ENCODE measurements at regions not wholly inside any gene's neighbourhood (a gene's known extent, or its start where the extent isn't known, plus 50 kb on each side); places are given as distances from the start of the nearest gene placed in this dataset.

DNA sequence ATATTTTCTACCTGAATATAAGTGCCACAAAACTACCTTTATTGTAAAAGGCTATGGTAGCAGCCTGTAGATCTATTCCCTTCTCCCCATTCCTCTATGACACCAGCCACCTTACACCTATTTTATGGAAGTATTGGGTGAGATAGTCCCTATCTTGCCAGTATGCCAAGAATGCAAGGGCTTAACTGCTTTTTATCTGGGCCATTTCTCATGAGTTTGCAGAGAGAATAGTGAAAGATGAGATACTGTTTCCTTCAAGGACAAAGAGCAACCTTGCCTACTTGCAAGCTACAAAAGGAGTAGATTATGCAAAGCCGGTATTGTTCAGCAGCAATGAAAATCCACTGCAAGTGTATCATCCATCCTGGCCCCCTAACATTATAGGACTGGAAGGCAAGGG lies 1775.6 kb upstream of the SEL1L start:
- no peak overlapping the region for H3K27ac ChIP-seq
- TF ChIP-seq EZH2 (IDR thresholded peaks at IDR 0.05; ENCODE audit: borderline replicate concordance) (no peak), EZH2phosphoT487 (IDR thresholded peaks at IDR 0.05; ENCODE audit: low read depth, severe bottlenecking, unreplicated experiment) (no peak)
- TF ChIP-seq, protein P1, sequence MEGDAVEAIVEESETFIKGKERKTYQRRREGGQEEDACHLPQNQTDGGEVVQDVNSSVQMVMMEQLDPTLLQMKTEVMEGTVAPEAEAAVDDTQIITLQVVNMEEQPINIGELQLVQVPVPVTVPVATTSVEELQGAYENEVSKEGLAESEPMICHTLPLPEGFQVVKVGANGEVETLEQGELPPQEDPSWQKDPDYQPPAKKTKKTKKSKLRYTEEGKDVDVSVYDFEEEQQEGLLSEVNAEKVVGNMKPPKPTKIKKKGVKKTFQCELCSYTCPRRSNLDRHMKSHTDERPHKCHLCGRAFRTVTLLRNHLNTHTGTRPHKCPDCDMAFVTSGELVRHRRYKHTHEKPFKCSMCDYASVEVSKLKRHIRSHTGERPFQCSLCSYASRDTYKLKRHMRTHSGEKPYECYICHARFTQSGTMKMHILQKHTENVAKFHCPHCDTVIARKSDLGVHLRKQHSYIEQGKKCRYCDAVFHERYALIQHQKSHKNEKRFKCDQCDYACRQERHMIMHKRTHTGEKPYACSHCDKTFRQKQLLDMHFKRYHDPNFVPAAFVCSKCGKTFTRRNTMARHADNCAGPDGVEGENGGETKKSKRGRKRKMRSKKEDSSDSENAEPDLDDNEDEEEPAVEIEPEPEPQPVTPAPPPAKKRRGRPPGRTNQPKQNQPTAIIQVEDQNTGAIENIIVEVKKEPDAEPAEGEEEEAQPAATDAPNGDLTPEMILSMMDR (IDR thresholded peaks at IDR 0.05; ENCODE audit: poor library complexity): no peak
- H3K4me3 ChIP-seq: no peak overlapping the region
- no peak overlapping the region for H3K4me2 ChIP-seq
- no peaks in the 10 kb centered on the region for H3K27me3 ChIP-seq
- WGBS (ENCODE audit: low lambda C conversion rate, missing lambda C conversion rate): 80% methylated on average over 1 of the region's 1 CpG
- DNase-seq (ENCODE audit: low spot score): no peak
- H3K36me3 ChIP-seq (replicated peaks; ENCODE audit: insufficient read depth, low read depth): no peaks in the 10 kb centered on the region
- no peaks in the 10 kb centered on the region for H3K79me2 ChIP-seq
- no peak overlapping the region for H2AFZ ChIP-seq
- no peaks in the 10 kb centered on the region for H3K9me3 ChIP-seq (ENCODE audit: low read depth)
- no peaks in the 10 kb centered on the region for H3K4me1 ChIP-seq (ENCODE audit: insufficient read depth)
- H4K20me1 ChIP-seq (ENCODE audit: insufficient read depth, poor library complexity, severe bottlenecking): no peaks in the 10 kb centered on the region
- no peaks in the 10 kb centered on the region for H3K9me2 ChIP-seq (replicated peaks; ENCODE audit: insufficient read depth)

- H3K4me2 ChIP-seq: no peak overlapping the region
- 51% methylated on average over 3 of the region's 3 CpGs for WGBS (ENCODE audit: low lambda C conversion rate, missing lambda C conversion rate)
- no peaks in the 10 kb centered on the region for H3K4me1 ChIP-seq (ENCODE audit: insufficient read depth)
- no peak overlapping the region for H3K27ac ChIP-seq
- H3K79me2 ChIP-seq: no peaks in the 10 kb centered on the region
- no peaks in the 10 kb centered on the region for H3K36me3 ChIP-seq (replicated peaks; ENCODE audit: insufficient read depth, low read depth)
- TF ChIP-seq EZH2phosphoT487 (IDR thresholded peaks at IDR 0.05; ENCODE audit: low read depth, severe bottlenecking, unreplicated experiment): no peak
- TF ChIP-seq, protein P1 (IDR thresholded peaks at IDR 0.05; ENCODE audit: poor library complexity): no peak
- no peak for TF ChIP-seq EZH2 (IDR thresholded peaks at IDR 0.05; ENCODE audit: borderline replicate concordance)
- no peak for DNase-seq (ENCODE audit: low spot score)
- no peaks in the 10 kb centered on the region for H3K9me2 ChIP-seq (replicated peaks; ENCODE audit: insufficient read depth)
- H3K27me3 ChIP-seq: no peaks in the 10 kb centered on the region
- no peak overlapping the region for H3K4me3 ChIP-seq
- H3K9me3 ChIP-seq (ENCODE audit: low read depth): no peaks in the 10 kb centered on the region
- no peaks in the 10 kb centered on the region for H4K20me1 ChIP-seq (ENCODE audit: insufficient read depth, poor library complexity, severe bottlenecking)
- H2AFZ ChIP-seq: no peak overlapping the region
Observed at GRCh38 chr14:83309833-83310232, 1776.2 kb upstream of the SEL1L start.

- Histone ChIP-seq H3K27ac (no peak overlapping the region), H3K4me2 (no peak overlapping the region), H3K4me3 (no peak overlapping the region), H3K36me3 (replicated peaks; ENCODE audit: insufficient read depth, low read depth) (no peaks in the 10 kb centered on the region), H3K27me3 (no peaks in the 10 kb centered on the region), H3K9me2 (replicated peaks; ENCODE audit: insufficient read depth) (no peaks in the 10 kb centered on the region), H2AFZ (no peak overlapping the region), H3K9me3 (ENCODE audit: low read depth) (no peaks in the 10 kb centered on the region), H3K4me1 (ENCODE audit: insufficient read depth) (no peaks in the 10 kb centered on the region), H4K20me1 (ENCODE audit: insufficient read depth, poor library complexity, severe bottlenecking) (no peaks in the 10 kb centered on the region), H3K79me2 (no peaks in the 10 kb centered on the region)
- no peak for DNase-seq (ENCODE audit: low spot score)
- TF ChIP-seq, protein P1 (IDR thresholded peaks at IDR 0.05; ENCODE audit: poor library complexity): no peak
- TF ChIP-seq EZH2 (IDR thresholded peaks at IDR 0.05; ENCODE audit: borderline replicate concordance) (no peak), EZH2phosphoT487 (IDR thresholded peaks at IDR 0.05; ENCODE audit: low read depth, severe bottlenecking, unreplicated experiment) (no peak)
- 77% methylated on average over 2 of the region's 2 CpGs for WGBS (ENCODE audit: low lambda C conversion rate, missing lambda C conversion rate)
Observed at GRCh38 chr14:83312511-83312910, 1778.9 kb upstream of the SEL1L start.

DNA sequence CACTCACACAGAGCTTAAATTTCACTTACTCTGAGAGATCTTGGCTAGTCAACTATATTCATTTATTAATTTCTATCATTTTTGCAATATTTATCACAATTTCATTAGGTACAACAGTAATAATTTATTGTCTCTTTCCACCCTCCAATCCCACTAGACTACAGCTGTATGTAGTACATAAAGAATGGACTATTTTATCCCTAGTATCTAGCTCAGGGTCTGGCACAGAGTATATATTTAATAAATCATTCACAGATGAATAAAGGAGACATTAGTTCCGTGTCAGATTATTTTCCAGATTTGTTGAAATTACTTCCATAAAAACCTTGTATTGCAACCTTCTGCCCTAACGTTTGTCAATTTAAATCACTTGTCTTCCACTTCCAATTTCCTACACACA lies 1781.1 kb upstream of the SEL1L start:
- no peak for DNase-seq (ENCODE audit: low spot score)
- Histone ChIP-seq H3K27me3 (no peaks in the 10 kb centered on the region), H3K4me2 (no peak overlapping the region), H3K4me1 (ENCODE audit: insufficient read depth) (no peaks in the 10 kb centered on the region), H3K36me3 (replicated peaks; ENCODE audit: insufficient read depth, low read depth) (no peaks in the 10 kb centered on the region), H3K9me2 (replicated peaks; ENCODE audit: insufficient read depth) (no peaks in the 10 kb centered on the region), H3K9me3 (ENCODE audit: low read depth) (no peaks in the 10 kb centered on the region), H3K4me3 (no peak overlapping the region), H2AFZ (no peak overlapping the region), H3K27ac (no peak overlapping the region), H3K79me2 (no peaks in the 10 kb centered on the region), H4K20me1 (ENCODE audit: insufficient read depth, poor library complexity, severe bottlenecking) (no peaks in the 10 kb centered on the region)
- TF ChIP-seq EZH2phosphoT487 (IDR thresholded peaks at IDR 0.05; ENCODE audit: low read depth, severe bottlenecking, unreplicated experiment) (no peak), EZH2 (IDR thresholded peaks at IDR 0.05; ENCODE audit: borderline replicate concordance) (no peak)
- TF ChIP-seq, protein P1 (IDR thresholded peaks at IDR 0.05; ENCODE audit: poor library complexity): no peak
- 89% methylated on average over 2 of the region's 2 CpGs for WGBS (ENCODE audit: low lambda C conversion rate, missing lambda C conversion rate)
